ENCODE measurements at regions not wholly inside any gene's neighbourhood (a gene's known extent, or its start where the extent isn't known, plus 50 kb on each side); places are given as distances from the start of the nearest gene placed in this dataset.

DNA sequence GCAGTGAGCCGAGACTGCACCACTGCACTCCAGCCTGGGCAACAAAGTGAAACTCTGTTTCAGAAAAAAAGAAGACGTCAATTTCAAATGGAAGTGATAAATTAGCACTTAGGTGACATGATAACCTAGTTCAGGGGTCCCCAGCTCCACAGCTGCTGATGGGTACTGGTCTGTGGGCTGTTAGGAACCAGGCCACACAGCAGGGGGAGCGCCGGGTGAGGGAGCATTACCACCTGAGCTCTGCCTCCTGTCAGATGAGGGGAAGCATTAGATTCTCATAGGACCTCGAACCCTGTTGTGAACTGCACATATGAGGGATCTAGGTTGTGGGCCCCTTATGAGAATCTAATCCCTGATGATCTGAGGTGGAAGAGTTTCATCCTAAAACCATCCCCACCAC, 253.0 kb downstream of the FOXL1 start:
- H3K4me1 ChIP-seq (ENCODE audit: control insufficient read depth in 2 of 2, insufficient read depth in 1 of 2, low read depth in 1 of 2, low read length in 2 of 2): peaks cover 4 to 12% of the 10 kb centered on the region in 2 donors
- H3K36me3 ChIP-seq (replicated peaks in 1 of 2; ENCODE audit: control insufficient read depth in 2 of 2, insufficient read depth in 2 of 2, low read length in 2 of 2): no peaks in the 10 kb centered on the region
- no peak overlapping the region for H3K4me2 ChIP-seq (ENCODE audit: insufficient read depth, low read length, poor library complexity, severe bottlenecking)
- no peak overlapping the region for H3K23ac ChIP-seq (ENCODE audit: low read depth, low read length, poor library complexity)
- no peak overlapping the region for H4K8ac ChIP-seq (ENCODE audit: low read depth, low read length)
- H2BK15ac ChIP-seq (ENCODE audit: low read length): no peak overlapping the region
- H3K4me3 ChIP-seq (ENCODE audit: low read length in 2 of 2): no peak overlapping the region
- H3K4ac ChIP-seq (ENCODE audit: low read length): no peak overlapping the region
- no peak overlapping the region for H4K91ac ChIP-seq (ENCODE audit: low read depth, low read length, poor library complexity)
- no peak overlapping the region for H2AK5ac ChIP-seq (ENCODE audit: low read depth, low read length)
- H2AFZ ChIP-seq (ENCODE audit: low read length): no peak overlapping the region
- no peak overlapping the region for H3K9ac ChIP-seq (ENCODE audit: low read depth, low read length, poor library complexity)
- H3K27me3 ChIP-seq (ENCODE audit: control insufficient read depth in 3 of 3, insufficient read depth in 3 of 3, low read depth in 1 of 3, low read length in 3 of 3): peaks cover 0 to 27% (median 0%) of the 10 kb centered on the region in 3 experiments
- H3K9me3 ChIP-seq (replicated peaks in 1 of 2; ENCODE audit: control insufficient read depth in 2 of 2, insufficient read depth in 1 of 2, low read depth in 1 of 2, low read length in 2 of 2): no peaks in the 10 kb centered on the region
- DNase-seq (ENCODE audit: low spot score): no peak
- no peak overlapping the region for H2BK120ac ChIP-seq (ENCODE audit: low read depth, low read length)
- no peak overlapping the region for H3K14ac ChIP-seq (ENCODE audit: low read length)
- WGBS, 2 donors (ENCODE audit: extremely low coverage in 2 of 2, insufficient read length in 2 of 2, insufficient replicate concordance in 1 of 2): no CpG with 5 or more reads among the region's 5 CpGs
- H3K18ac ChIP-seq (ENCODE audit: low read length): no peak overlapping the region
- no peak overlapping the region for H2BK12ac ChIP-seq (ENCODE audit: low read length)
- H3K27ac ChIP-seq (replicated peaks; ENCODE audit: low read length): no peak overlapping the region
- no peaks in the 10 kb centered on the region for H3K79me1 ChIP-seq (ENCODE audit: low read depth, low read length)
- no peak overlapping the region for H2BK5ac ChIP-seq (ENCODE audit: low read length)

GRCh38 chr16:86833136-86833535, 254.8 kb downstream of the FOXL1 start:
- Histone ChIP-seq H3K4me2 (ENCODE audit: insufficient read depth, low read length, poor library complexity, severe bottlenecking) (no peak overlapping the region), H3K4me1 (ENCODE audit: control insufficient read depth in 2 of 2, insufficient read depth in 1 of 2, low read depth in 1 of 2, low read length in 2 of 2) (peaks cover 0 to 4% of the 10 kb centered on the region in 2 donors), H2BK15ac (ENCODE audit: low read length) (no peak overlapping the region), H3K23ac (ENCODE audit: low read depth, low read length, poor library complexity) (no peak overlapping the region), H3K18ac (ENCODE audit: low read length) (no peak overlapping the region), H2BK120ac (ENCODE audit: low read depth, low read length) (no peak overlapping the region), H2AK5ac (ENCODE audit: low read depth, low read length) (peak overlapping the region; percentile 71), H3K4me3 (ENCODE audit: low read length in 2 of 2) (peak overlapping the region in 1 of 2 donors; percentile 52), H3K14ac (ENCODE audit: low read length) (no peak overlapping the region), H2BK5ac (ENCODE audit: low read length) (no peak overlapping the region), H3K4ac (ENCODE audit: low read length) (no peak overlapping the region), H3K27ac (replicated peaks; ENCODE audit: low read length) (no peak overlapping the region), H3K9me3 (replicated peaks in 1 of 2; ENCODE audit: control insufficient read depth in 2 of 2, insufficient read depth in 1 of 2, low read depth in 1 of 2, low read length in 2 of 2) (no peaks in the 10 kb centered on the region), H2BK12ac (ENCODE audit: low read length) (no peak overlapping the region), H2AFZ (ENCODE audit: low read length) (no peak overlapping the region), H4K8ac (ENCODE audit: low read depth, low read length) (no peak overlapping the region), H3K79me1 (ENCODE audit: low read depth, low read length) (no peaks in the 10 kb centered on the region), H3K27me3 (ENCODE audit: control insufficient read depth in 3 of 3, insufficient read depth in 3 of 3, low read depth in 1 of 3, low read length in 3 of 3) (peaks cover 0 to 9% (median 0%) of the 10 kb centered on the region in 3 experiments), H3K36me3 (replicated peaks in 1 of 2; ENCODE audit: control insufficient read depth in 2 of 2, insufficient read depth in 2 of 2, low read length in 2 of 2) (no peaks in the 10 kb centered on the region), H4K91ac (ENCODE audit: low read depth, low read length, poor library complexity) (no peak overlapping the region), H3K9ac (ENCODE audit: low read depth, low read length, poor library complexity) (no peak overlapping the region)
- no CpG with 5 or more reads among the region's 9 CpGs for WGBS, 2 donors (ENCODE audit: extremely low coverage in 2 of 2, insufficient read length in 2 of 2, insufficient replicate concordance in 1 of 2)
- no peak for DNase-seq (ENCODE audit: low spot score)

DNA sequence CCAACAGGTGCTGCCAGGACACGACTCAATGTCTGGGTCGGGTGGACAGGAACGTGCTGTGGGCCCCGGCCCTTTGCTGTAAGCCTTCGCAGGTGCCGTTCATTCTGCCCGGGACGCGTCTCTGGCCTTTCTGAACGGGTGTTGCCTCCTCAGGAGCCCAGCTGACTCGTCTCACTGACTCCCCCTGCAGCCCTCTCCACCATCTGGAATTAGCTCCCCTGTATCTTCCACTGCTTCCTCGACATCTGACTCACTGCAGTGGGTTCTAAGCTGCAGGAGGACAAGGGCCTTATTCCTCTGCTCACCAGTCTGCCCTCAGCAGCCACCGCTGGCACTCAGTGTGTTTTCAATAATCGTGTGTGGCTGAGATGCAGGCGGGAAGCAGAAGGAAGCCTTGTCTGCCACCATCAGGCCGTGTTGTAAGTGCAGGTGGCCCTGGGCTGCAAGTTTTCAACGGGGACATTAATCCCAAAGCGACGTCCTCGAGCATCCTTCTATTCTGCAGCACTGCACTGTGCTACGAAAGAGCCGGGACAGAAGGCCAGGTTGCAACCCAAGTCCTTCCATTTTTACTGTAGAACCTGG, 256.2 kb downstream of the FOXL1 start:
- H3K79me1 ChIP-seq (ENCODE audit: low read depth, low read length): no peaks in the 10 kb centered on the region
- H3K4ac ChIP-seq (ENCODE audit: low read length): no peak overlapping the region
- no peak overlapping the region for H2BK120ac ChIP-seq (ENCODE audit: low read depth, low read length)
- no peak overlapping the region for H2AK5ac ChIP-seq (ENCODE audit: low read depth, low read length)
- peak overlapping the region; percentile 28 for H2BK15ac ChIP-seq (ENCODE audit: low read length)
- no peaks in the 10 kb centered on the region for H3K36me3 ChIP-seq (replicated peaks in 1 of 2; ENCODE audit: control insufficient read depth in 2 of 2, insufficient read depth in 2 of 2, low read length in 2 of 2)
- no peak overlapping the region for H3K9ac ChIP-seq (ENCODE audit: low read depth, low read length, poor library complexity)
- H3K18ac ChIP-seq (ENCODE audit: low read length): peak overlapping the region; percentile 46
- peaks cover 0 to 3% (median 0%) of the 10 kb centered on the region in 3 experiments for H3K27me3 ChIP-seq (ENCODE audit: control insufficient read depth in 3 of 3, insufficient read depth in 3 of 3, low read depth in 1 of 3, low read length in 3 of 3)
- no peak overlapping the region for H3K4me2 ChIP-seq (ENCODE audit: insufficient read depth, low read length, poor library complexity, severe bottlenecking)
- H4K8ac ChIP-seq (ENCODE audit: low read depth, low read length): no peak overlapping the region
- H3K4me3 ChIP-seq (ENCODE audit: low read length in 2 of 2): no peak overlapping the region
- no peak overlapping the region for H3K23ac ChIP-seq (ENCODE audit: low read depth, low read length, poor library complexity)
- H2AFZ ChIP-seq (ENCODE audit: low read length): no peak overlapping the region
- no CpG with 5 or more reads among the region's 22 CpGs for WGBS, 2 donors (ENCODE audit: extremely low coverage in 2 of 2, insufficient read length in 2 of 2, insufficient replicate concordance in 1 of 2)
- peak; percentile 14 for DNase-seq (ENCODE audit: low spot score)
- H2BK5ac ChIP-seq (ENCODE audit: low read length): no peak overlapping the region
- H3K14ac ChIP-seq (ENCODE audit: low read length): no peak overlapping the region
- H3K4me1 ChIP-seq (ENCODE audit: control insufficient read depth in 2 of 2, insufficient read depth in 1 of 2, low read depth in 1 of 2, low read length in 2 of 2): peaks cover 0 to 4% of the 10 kb centered on the region in 2 donors
- no peak overlapping the region for H3K27ac ChIP-seq (replicated peaks; ENCODE audit: low read length)
- H4K91ac ChIP-seq (ENCODE audit: low read depth, low read length, poor library complexity): no peak overlapping the region
- no peaks in the 10 kb centered on the region for H3K9me3 ChIP-seq (replicated peaks in 1 of 2; ENCODE audit: control insufficient read depth in 2 of 2, insufficient read depth in 1 of 2, low read depth in 1 of 2, low read length in 2 of 2)
- no peak overlapping the region for H2BK12ac ChIP-seq (ENCODE audit: low read length)

GRCh38 chr16:86835982-86836381, 257.6 kb downstream of the FOXL1 start:
- Histone ChIP-seq H2BK12ac (ENCODE audit: low read length) (no peak overlapping the region), H3K9ac (ENCODE audit: low read depth, low read length, poor library complexity) (no peak overlapping the region), H2BK15ac (ENCODE audit: low read length) (no peak overlapping the region), H4K8ac (ENCODE audit: low read depth, low read length) (no peak overlapping the region), H2AFZ (ENCODE audit: low read length) (no peak overlapping the region), H2BK120ac (ENCODE audit: low read depth, low read length) (no peak overlapping the region), H2AK5ac (ENCODE audit: low read depth, low read length) (no peak overlapping the region), H3K23ac (ENCODE audit: low read depth, low read length, poor library complexity) (no peak overlapping the region), H2BK5ac (ENCODE audit: low read length) (no peak overlapping the region), H3K4me1 (ENCODE audit: control insufficient read depth in 2 of 2, insufficient read depth in 1 of 2, low read depth in 1 of 2, low read length in 2 of 2) (peaks cover 0 to 4% of the 10 kb centered on the region in 2 donors), H3K4me2 (ENCODE audit: insufficient read depth, low read length, poor library complexity, severe bottlenecking) (no peak overlapping the region), H3K9me3 (replicated peaks in 1 of 2; ENCODE audit: control insufficient read depth in 2 of 2, insufficient read depth in 1 of 2, low read depth in 1 of 2, low read length in 2 of 2) (no peaks in the 10 kb centered on the region), H3K79me1 (ENCODE audit: low read depth, low read length) (no peaks in the 10 kb centered on the region), H3K27me3 (ENCODE audit: control insufficient read depth in 3 of 3, insufficient read depth in 3 of 3, low read depth in 1 of 3, low read length in 3 of 3) (no peaks in the 10 kb centered on the region), H3K4me3 (ENCODE audit: low read length in 2 of 2) (no peak overlapping the region), H4K91ac (ENCODE audit: low read depth, low read length, poor library complexity) (no peak overlapping the region), H3K36me3 (replicated peaks in 1 of 2; ENCODE audit: control insufficient read depth in 2 of 2, insufficient read depth in 2 of 2, low read length in 2 of 2) (no peaks in the 10 kb centered on the region), H3K4ac (ENCODE audit: low read length) (no peak overlapping the region), H3K14ac (ENCODE audit: low read length) (no peak overlapping the region), H3K18ac (ENCODE audit: low read length) (no peak overlapping the region), H3K27ac (replicated peaks; ENCODE audit: low read length) (no peak overlapping the region)
- WGBS, 2 donors (ENCODE audit: extremely low coverage in 2 of 2, insufficient read length in 2 of 2, insufficient replicate concordance in 1 of 2): no CpG with 5 or more reads among the region's 18 CpGs
- no peak for DNase-seq (ENCODE audit: low spot score)
